HepG2 (cell line): ENCODE measurements at regions not wholly inside any gene's neighbourhood (a gene's known extent, or its start where the extent isn't known, plus 50 kb on each side); places are given as distances from the start of the nearest gene placed in this dataset.

ENCODE experiments used
- FOXP1 ChIP-seq, 2 experiments: fragments of 450-650 bp in 1 of 2; IDR thresholded peaks; 2 replicates each; pipeline ENCODE4 v1.6.1; 2017 to 2018; ENCODE audit warnings: antibody characterized with exemption in 1 of 2
- POLR2A ChIP-seq, 2 experiments: IDR thresholded peaks; 2 replicates each; pipeline ENCODE4 v1.6.1; 2011; ENCODE audit warnings: low read depth in 2 of 2, low read length in 2 of 2, mild to moderate bottlenecking in 1 of 2, moderate library complexity in 1 of 2; ENCODE audit not compliant: insufficient read depth in 1 of 2
- TCF7L2 ChIP-seq: IDR thresholded peaks from 2 replicates; pipeline ENCODE4 v1.6.1; 2011; ENCODE audit warnings: mild to moderate bottlenecking, low read depth, low read length, moderate library complexity
- ZNF629 ChIP-seq: sonication (generic); formaldehyde crosslinking; conservative IDR thresholded peaks from 2 replicates; pipeline ENCODE4 v1.5.0; 2020; ENCODE audit warnings: missing genetic modification reagents
- TF ChIP-seq, protein P1 (sequence below): sonication (generic); formaldehyde crosslinking; IDR thresholded peaks from 2 replicates; pipeline ENCODE4 v1.4.0; 2020; ENCODE audit warnings: missing genetic modification reagents
- TF ChIP-seq, protein P2 (sequence below): IDR thresholded peaks from 2 replicates; pipeline ENCODE4 v1.6.1; 2018; ENCODE audit warnings: missing genetic modification reagents
- TF ChIP-seq, protein P3 (sequence below): sonication (generic); IDR thresholded peaks from 2 replicates; pipeline ENCODE4 v1.6.1; 2016; ENCODE audit warnings: low read depth, borderline replicate concordance

DNA sequence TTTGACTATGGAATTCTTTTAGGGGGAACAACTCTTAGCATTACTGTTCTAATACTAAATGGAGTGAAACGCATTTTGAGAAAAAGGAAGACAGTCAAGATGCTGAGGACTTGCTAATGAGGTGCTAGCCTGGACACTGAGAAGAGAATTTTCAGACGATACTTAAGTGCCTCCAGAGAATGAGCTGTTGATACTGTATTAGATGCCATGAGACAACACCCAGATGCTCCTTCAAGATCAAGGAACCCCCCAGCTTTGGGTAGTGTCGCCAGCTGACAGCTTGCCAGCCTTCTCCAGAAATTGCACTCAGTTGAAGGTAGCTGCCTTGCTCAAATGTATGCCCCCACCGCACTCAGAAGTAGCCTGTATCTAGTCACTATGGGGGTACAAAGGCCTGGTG lies 52.5 kb upstream of the SLC36A4 start:
- TF ChIP-seq FOXP1 (IDR thresholded peaks at IDR 0.05), result no peak
- TF ChIP-seq FOXP1 (CRISPR knock-in tag; IDR thresholded peaks at IDR 0.05), result no peak
- TF ChIP-seq TCF7L2, result no peak
- TF ChIP-seq ZNF629 (CRISPR knock-in tag), result no peak
- TF ChIP-seq, protein P1, sequence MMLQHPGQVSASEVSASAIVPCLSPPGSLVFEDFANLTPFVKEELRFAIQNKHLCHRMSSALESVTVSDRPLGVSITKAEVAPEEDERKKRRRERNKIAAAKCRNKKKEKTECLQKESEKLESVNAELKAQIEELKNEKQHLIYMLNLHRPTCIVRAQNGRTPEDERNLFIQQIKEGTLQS (CRISPR knock-in tag), result no peak
- TF ChIP-seq POLR2A (IDR thresholded peaks at IDR 0.05; ENCODE audit: insufficient read depth in 1 of 2, low read depth in 2 of 2, low read length in 2 of 2), result no peak
- TF ChIP-seq, protein P2, sequence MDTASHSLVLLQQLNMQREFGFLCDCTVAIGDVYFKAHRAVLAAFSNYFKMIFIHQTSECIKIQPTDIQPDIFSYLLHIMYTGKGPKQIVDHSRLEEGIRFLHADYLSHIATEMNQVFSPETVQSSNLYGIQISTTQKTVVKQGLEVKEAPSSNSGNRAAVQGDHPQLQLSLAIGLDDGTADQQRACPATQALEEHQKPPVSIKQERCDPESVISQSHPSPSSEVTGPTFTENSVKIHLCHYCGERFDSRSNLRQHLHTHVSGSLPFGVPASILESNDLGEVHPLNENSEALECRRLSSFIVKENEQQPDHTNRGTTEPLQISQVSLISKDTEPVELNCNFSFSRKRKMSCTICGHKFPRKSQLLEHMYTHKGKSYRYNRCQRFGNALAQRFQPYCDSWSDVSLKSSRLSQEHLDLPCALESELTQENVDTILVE (CRISPR knock-in tag), result no peak
- TF ChIP-seq, protein P3, sequence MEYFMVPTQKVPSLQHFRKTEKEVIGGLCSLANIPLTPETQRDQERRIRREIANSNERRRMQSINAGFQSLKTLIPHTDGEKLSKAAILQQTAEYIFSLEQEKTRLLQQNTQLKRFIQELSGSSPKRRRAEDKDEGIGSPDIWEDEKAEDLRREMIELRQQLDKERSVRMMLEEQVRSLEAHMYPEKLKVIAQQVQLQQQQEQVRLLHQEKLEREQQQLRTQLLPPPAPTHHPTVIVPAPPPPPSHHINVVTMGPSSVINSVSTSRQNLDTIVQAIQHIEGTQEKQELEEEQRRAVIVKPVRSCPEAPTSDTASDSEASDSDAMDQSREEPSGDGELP, result no peak
